ENCODE measurements at regions not wholly inside any gene's neighbourhood (a gene's known extent, or its start where the extent isn't known, plus 50 kb on each side); places are given as distances from the start of the nearest gene placed in this dataset.
A peak's percentile ranks its signal among the peaks of the same experiment; 100 is the strongest.
"Not testable (repeated sequence)": the region's sequence is repeated elsewhere in the genome, so short reads cannot be mapped to it uniquely, and the experiment has no call there.

GRCh38 chr7:68109299-68109698 is 1112.7 kb downstream of the TYW1 start:
- DNase-seq = no peak

GRCh38 chr7:68119411-68119810 is 1122.8 kb downstream of the TYW1 start:
- DNase-seq = no peak

GRCh38 chr7:68121056-68121455 is 1124.4 kb downstream of the TYW1 start:
- DNase-seq = no peak

- no peak for DNase-seq
These were observed 1125.0 kb downstream of the TYW1 start for GRCh38 chr7:68121655-68122054.

- DNase-seq = no peak
These were observed 1126.2 kb downstream of the TYW1 start for GRCh38 chr7:68122801-68123200.

GRCh38 chr7:68125168-68125567 is 1128.5 kb downstream of the TYW1 start:
- DNase-seq = no peak

GRCh38 chr7:68133045-68133444 is 1136.4 kb downstream of the TYW1 start:
- DNase-seq = no peak

- no peak for DNase-seq
These were observed 1146.7 kb downstream of the TYW1 start for GRCh38 chr7:68143345-68143744.

GRCh38 chr7:68146983-68147382 is 1150.3 kb downstream of the TYW1 start:
- DNase-seq = no peak

- no peak for DNase-seq
These were observed 1151.1 kb downstream of the TYW1 start for GRCh38 chr7:68147614-68148238.

GRCh38 chr7:68148440-68148839 is 1151.8 kb downstream of the TYW1 start:
- no peak for DNase-seq

GRCh38 chr7:68152205-68152604 is 1155.6 kb downstream of the TYW1 start:
- DNase-seq = no peak

- no peak for DNase-seq
These were observed 1159.0 kb downstream of the TYW1 start for GRCh38 chr7:68155676-68156075.

GRCh38 chr7:68158686-68159295 is 1162.2 kb downstream of the TYW1 start:
- DNase-seq = no peak

- no peak for DNase-seq
These were observed 1166.1 kb downstream of the TYW1 start for GRCh38 chr7:68162712-68163111.

- no peak for DNase-seq
These were observed 1169.9 kb downstream of the TYW1 start for GRCh38 chr7:68166525-68166924.

- DNase-seq = no peak
These were observed 1176.9 kb downstream of the TYW1 start for GRCh38 chr7:68173513-68173912.

- peak in 1 of 2 donors; percentile 1 for DNase-seq
These were observed 1180.3 kb downstream of the TYW1 start for GRCh38 chr7:68176974-68177373.

- DNase-seq = no peak
These were observed 1184.1 kb downstream of the TYW1 start for GRCh38 chr7:68180761-68181160.

GRCh38 chr7:68183176-68183575 is 1186.5 kb downstream of the TYW1 start:
- DNase-seq = no peak

GRCh38 chr7:68185631-68186456 is 1189.2 kb downstream of the TYW1 start:
- DNase-seq = no peak

- no peak for DNase-seq
These were observed 1190.9 kb downstream of the TYW1 start for GRCh38 chr7:68187532-68187931.

- DNase-seq = no peak
These were observed 1196.3 kb downstream of the TYW1 start for GRCh38 chr7:68192941-68193340.

- DNase-seq = not testable (repeated sequence)
These were observed 1199.0 kb downstream of the TYW1 start for GRCh38 chr7:68195642-68196041.
